ENCODE measurements at regions not wholly inside any gene's neighbourhood (a gene's known extent, or its start where the extent isn't known, plus 50 kb on each side); places are given as distances from the start of the nearest gene placed in this dataset.
"Not testable (repeated sequence)": the region's sequence is repeated elsewhere in the genome, so short reads cannot be mapped to it uniquely, and the experiment has no call there.

DNA sequence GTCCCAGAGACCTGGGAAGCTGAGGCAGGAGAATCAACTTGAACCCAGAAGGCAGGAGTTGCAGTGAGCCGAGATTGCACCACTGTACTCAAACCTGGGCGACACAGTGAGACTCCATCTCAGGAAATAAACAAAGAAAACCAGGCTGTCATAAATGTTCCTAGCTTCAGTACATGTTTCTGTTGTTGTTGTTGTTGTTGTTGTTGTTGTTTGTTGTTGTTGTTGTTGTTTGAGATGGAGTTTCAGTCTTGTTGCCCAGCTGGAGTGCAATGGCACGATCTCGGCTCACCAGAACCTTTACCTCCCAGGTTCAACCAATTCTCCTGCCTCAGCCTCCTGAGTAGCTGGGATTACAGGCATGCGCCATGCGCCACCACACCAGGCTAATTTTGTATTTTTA, 452.5 kb downstream of the HS3ST3B1 start:
- DNase-seq, result no peak

DNA sequence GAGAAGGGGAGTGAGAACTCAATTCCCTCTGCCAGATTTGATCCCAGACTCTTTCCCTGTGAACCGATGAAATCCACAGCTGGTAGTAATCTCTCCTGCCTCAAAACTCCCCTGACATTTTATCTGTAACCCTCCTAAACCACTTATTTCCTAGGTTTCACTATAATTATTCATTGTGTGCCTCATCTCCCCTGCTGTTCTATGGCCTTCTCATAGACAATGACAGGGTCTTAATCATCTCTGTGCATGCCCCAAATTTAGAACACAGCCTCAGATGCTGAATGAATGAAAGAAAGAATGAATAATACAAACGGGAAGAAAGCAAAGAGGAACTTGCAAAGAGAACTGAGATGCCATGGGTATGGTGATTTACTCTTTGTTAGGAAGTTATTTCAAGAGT, 451.1 kb downstream of the HS3ST3B1 start:
- DNase-seq, result no peak

DNA sequence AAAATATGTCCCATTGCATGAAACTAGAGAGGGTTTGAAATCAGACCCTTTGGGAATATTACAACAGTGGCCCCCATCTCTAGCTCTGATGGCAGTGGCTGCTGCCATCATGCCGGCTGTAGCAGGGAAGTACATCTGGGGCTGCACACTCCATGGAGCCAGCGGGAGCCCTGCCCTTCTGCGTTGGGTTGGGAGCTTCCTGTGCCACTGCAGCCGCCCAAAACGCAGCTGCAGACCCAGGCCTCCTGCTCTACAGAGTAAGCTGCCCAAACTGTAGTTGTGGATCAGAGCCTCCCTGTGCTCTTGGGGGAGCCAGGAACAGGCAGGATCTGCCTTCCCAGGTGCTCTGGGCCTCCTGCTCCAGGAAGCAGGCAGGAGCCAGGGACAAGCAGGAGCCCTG, 450.0 kb downstream of the HS3ST3B1 start:
- DNase-seq, result no peak

DNA sequence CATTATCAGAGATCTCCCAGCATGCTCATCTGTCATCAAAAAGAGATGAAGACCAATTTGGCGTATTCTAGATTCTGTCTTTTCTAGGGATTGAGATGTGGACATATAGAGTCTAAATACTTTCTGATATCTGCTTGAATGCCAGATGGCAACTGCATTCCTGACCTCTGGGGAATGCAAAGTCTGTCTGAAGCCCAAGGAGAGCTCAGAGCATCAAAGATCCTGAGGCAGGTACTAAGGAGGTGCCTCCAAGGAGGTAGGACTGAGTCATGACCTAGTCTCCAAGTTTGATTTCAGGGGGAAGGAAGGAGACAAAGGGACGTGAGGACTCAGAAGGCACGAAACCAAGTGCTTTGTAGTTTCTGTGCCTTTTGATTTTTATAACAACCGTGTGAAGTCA, 448.4 kb downstream of the HS3ST3B1 start:
- no peak for DNase-seq

DNA sequence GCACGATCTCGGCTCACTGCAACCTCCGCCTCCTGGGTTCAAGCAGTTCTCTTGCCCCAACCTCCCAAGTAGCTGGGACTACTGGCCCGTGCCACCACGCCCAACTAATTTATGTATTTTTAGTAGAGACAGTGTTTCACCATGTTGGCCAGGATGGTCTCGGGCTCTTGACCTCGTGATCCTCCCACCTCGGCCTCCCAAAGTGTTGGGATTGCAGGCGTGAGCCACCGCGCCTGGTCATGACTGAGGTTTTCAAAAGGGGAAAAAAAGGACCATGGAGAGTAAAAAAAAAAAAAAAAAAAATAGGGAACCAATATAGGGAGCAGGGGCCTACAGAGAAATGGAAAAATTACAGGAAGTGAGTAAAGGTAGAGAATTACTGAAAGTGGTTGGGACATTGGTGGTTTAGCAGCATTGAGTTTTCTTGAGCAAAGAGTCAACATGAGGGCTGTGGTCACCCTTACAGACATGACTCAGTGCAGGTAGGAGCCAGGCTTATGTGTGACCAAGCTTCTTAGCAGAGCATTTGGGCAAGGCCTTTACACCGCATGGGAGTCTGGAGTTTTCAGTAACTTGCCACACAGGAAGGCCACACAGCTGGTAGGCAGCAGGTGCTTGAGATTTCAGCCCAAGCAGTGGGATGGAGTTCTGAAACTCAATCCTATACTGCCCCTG, 447.3 kb downstream of the HS3ST3B1 start:
- no peak for DNase-seq

DNA sequence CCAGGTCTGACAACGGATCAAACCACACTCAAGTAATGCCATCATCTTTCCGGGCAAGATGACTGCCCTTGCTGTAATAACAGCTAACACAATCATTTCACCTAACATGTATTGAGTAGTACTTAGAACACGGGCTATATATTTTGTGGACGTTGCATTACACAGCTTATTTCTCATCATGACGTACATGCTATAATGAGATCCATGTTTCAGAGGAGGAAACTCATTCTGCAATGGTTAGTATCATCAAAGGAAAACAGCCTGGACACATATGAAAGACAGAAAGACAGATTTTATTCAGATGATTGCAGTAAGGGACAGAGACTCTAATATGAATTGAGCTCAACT, 446.7 kb downstream of the HS3ST3B1 start:
- DNase-seq, result no peak

DNA sequence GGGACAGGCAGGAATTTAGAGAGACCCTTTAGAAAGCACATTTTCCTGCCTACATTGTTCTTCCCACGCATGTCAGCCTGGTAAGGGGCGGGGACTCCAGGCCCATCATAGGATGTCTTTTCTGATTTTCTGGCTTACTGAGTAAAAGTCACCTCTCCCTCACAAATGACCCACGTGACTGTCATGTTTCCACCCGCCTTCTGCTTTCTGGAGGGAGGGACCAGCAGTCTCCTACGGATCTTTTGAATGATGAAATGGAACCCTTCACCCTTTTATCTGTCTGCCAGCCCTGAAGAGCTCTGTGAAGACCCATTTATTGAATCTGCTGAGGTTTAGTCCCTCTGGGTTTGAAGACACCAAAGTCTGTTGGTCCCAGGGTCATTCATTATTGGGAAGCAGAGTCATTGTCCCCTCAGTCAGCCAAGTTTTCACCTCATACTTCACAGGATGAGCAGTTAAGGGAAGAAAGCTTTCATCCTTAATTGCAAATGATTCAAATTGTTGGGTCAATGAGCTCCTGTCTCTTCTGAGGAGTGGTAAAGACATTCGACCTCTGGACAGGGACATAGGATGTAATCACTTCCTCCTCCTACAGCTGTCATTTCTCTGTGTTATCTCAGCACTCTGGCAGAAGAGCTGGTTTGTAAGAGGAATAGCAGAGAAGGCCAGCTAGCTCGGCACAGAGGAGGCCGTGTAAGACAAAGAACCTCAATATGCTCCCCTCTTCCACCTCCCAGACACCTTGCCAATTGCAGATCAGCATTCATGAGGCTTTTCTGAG, 446.1 kb downstream of the HS3ST3B1 start:
- DNase-seq, result no peak

DNA sequence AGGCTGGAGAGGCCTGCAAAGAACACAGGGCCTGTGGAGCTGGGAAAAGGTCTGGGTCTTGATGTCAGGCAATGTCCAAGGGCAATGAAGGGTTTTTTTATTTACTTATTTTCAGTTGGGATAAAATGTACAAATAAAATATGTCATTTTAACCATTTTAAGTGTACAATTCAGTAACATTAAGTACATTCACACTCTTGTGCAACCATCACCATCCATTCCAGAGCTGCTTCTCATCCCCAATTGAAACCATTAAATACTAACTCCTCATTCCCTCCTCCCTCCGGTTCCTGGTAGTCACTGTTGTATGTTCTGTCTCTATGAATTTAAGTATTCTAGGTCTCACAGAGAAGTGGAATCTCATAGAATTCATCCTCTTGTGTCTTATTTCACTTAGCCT, 444.7 kb downstream of the HS3ST3B1 start:
- DNase-seq, result no peak

DNA sequence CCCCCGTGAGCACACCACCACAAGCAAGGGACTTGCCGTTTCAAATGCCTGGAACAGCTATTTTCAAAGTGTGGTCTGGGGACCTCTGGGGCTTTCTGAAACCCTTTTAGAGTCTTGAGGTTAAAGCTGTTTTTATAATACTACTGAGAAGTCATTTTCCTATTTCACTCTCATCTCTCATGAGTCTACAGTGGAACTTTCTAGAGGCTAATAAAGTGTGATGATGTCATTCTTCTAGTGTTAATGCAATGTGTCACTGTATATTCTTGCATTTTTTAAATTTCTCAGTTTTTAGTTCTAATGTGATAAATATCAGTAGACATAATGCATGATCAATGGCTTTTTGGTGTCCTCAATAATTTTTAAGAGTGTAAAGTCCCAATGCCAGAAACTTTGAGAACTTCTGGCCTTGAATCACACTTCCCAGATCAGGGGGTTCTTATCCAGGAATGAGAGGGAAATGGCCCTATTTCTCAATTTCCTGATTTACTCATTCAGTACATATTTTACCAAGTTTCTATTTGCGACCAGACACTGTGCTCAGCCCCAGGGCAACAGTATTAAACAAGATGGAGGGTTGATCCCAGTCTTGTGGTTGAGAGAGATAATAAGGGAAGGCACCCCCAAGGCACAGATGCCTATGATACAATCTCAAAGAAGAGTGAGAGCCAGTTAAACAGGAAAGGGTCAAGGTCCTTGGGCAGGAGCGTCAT, 444.0 kb downstream of the HS3ST3B1 start:
- DNase-seq, result no peak

DNA sequence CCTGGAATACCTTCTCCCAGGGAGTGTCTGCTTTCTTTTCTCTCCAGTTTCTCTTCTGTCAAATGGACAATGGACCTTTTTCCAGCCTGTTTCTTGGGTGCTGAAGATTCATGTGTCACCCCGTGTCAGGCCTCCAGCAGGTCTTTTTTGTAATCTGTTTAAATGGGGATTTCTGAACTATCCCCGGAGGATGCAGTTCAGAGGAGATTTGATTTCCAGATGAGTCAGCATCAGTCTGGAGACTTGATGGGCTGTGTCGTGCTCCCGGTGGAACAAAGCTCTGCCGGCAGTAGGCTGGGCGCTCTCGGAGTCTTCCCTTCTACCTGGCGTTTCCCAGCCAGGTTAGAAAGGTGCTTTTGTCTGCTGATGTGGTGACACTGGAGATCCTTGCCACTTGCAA, 440.6 kb downstream of the HS3ST3B1 start:
- no peak for DNase-seq

DNA sequence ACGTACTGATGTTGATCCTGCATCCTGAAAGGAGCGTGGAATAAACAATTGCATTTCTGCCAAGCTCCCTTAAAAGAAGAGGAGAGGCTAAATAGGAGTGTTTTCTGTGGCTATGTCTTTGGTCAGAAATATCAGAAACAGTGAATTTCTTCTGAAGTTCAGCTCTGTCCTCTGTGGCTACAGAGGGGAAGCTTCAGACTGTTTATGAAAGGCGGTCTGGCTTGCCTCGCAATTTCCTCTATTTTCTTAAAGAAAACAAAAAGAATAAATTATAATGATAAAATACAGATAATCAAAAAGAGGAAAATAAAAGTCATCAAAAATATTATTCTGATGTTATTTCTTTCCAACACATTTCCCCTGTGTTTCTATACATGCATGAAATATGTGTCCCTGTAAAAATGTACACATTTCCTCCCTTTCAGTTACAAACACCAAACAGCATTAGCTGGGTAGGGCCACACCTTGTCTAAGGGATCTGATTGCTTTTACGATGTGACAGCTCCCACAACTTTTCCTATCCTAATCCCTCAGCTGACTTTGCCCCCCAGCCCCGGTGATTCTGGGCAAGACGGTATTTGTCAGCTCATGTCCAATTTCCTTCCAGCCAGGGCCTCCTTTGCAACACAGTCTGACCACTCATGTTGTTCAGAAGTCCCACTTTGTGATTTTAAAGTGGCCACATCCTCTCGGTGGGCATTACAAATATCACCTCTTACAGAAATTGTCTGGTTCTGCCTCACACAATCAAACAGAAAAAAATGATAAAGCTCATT, 439.0 kb downstream of the HS3ST3B1 start:
- no peak for DNase-seq

DNA sequence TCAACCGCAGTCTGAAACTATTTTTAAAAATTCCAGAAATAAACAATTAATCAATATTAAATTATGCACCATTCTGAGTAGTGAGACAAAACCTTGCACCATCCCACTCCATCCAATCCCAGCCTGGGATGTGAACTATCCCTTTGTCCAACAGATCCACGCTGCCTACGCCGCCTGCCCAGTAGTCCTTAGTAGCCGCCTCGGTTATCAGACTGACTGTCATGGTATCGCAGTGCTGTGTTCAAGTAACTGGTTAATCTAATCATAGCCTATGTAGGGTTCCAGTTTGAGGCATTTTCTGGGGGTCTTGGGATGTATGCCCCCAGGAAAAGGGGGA, 437.7 kb downstream of the HS3ST3B1 start:
- DNase-seq, result no peak

DNA sequence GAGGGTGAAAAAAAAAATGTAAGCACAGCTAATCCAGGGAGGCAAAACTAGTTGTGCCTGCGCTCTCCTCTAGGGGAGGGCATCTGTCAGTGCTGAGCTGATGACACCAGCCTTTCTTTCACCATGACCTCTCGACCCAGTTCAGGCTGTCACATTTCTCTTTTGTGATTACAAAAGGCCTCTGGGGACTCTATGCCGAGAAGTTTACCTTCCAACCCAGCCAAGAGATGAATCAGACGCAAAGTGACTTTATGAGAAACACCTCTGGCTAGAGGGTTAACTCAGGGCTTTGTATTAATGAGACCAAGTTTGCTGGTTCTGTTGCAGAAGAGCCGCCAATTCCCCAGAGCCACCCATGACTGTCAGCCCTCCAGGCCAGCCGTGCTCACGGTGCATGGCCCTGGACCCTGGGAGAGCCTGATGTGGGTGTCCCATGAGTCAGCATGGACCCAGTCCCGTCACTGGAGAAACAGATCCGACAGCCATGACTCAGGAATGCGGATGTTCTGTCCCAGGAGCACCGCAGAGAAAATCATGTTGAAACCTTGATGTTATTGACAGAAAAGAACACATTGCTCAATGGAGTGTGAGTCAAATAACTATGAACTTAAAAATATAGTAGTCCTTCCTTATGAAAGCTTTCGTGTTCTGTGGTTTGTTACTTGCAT, 437.2 kb downstream of the HS3ST3B1 start:
- DNase-seq, result peak in 1 of 2 donors; percentile 68

DNA sequence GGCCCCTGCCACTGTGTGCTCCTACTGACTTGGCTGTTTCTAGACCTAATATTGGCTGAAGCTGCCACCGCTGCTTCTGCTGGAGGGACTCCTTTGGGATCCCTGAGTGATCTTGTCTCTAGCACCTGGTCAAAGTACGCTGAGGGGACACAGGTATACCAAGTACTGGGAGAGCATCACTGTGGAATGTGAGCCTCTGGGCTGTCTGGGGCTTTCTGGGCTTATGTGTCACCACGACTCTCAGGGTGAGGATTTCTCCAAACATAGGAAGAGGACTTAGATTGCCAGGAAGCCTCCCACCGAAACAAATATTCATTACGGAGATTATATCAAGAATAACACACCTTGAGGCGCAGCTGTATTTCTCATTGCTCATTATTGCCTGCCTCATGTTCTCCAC, 435.8 kb downstream of the HS3ST3B1 start:
- no peak for DNase-seq

DNA sequence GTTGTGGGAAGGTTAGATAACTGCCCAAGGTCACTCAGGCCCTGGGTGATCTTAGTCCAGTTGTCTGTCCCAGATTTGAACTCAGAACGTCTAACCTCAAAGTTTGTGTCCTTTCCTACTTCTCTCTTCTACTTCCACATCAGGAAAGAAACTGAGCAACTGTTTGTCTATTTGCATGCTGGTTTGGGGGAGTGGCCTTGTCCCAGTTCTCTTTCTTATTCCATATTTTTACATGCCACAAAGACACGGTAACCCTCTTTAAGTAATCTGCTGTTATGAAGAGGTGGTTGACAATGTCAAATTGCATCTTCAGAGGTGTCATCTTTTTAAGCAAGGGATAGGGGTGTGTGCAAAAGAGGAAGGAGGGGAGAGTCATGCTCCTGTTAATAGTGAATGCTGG, 432.5 kb downstream of the HS3ST3B1 start:
- no peak for DNase-seq

DNA sequence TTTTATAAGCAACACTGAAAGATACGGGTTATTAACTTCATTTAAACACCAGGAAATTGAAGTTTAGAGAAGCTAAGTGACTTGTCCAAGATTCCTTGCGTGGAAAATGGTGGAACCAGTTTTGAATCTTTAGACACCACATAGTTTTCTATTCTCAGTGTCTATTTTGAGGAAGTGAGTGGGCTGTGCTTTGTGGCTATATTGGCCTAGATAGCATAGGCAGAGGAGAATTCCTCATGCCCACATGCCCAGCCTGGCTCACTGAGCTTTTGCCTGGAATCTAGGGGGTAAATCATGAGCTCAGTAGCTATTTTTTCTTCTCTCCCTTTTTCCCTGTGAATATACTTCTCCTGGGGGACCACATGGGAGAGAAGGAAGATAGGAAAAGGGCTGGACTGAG, 431.3 kb downstream of the HS3ST3B1 start:
- DNase-seq, result no peak

DNA sequence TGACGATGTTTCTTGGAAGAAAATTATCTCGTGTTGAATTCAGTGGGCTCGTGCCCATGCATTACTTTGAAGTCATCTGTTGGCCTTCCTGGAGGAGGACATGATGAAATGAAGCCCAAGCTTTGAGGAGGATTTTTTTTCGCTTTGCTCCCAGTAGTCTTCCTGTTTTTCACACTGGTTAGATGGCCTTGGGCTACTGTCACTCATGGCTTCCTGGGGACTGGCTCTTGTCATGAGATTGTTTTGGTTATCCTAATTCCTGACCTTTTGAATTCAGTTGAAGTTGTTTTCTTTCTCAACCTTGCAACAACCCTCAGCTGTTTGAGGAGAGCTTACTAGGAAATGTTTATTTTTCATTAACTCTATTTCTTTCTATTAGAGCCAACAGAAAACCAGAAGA, 430.7 kb downstream of the HS3ST3B1 start:
- DNase-seq, result no peak

DNA sequence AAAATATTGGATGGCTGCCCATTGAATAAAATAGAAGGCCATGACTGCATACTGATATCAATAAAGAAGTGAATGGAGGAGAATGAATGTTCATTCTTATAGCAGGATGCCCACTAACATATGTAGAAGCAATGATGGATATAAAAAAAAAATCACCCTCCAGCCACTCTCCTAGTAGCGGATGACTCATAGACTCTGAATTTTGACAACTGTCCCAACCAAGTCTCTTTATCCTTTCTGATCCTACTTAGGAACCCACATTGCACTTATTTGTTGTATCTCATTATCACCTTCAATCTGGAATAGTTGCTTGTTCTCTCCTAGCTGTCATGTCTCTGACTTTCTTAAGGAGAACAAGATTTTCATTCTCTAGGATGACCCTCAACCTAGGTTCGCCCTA, 429.9 kb downstream of the HS3ST3B1 start:
- DNase-seq, result no peak

DNA sequence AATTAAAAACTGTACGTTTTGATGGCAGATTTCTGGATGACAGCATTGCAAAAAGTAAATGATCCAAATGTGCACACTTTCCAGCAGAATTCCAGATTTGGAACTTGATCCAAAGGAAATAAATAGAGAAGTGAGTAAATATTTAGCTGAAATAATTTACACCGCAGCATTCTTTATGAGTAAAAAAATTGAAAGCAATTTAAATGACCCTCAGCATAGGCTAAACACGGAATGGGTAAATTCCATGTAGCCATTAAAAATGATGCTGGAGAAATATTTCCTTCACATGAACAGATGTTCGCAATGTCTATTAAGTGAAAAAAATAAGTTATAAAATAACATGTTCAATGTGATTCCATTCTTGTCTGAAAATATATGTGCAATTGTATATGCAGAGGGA, 424.8 kb downstream of the HS3ST3B1 start:
- no peak for DNase-seq

DNA sequence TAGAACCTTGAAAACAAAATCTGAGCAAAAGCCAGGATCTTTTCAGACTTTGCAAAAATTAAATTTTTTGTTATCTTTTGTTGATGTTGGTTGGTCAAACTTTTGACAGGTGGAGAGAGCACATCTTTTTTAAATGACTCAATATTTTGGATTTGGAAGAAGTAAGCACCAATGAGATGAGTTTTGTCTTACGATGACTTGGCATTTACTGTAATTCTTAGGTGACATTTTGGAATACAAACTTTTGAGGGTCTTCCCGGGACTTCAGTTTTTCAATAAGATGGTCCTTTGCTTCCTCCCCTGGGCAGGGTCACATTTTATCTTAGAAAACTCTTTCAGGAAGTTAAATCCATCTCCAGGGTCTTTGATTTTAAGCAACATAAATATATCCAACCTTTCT, 423.9 kb downstream of the HS3ST3B1 start:
- no peak for DNase-seq

DNA sequence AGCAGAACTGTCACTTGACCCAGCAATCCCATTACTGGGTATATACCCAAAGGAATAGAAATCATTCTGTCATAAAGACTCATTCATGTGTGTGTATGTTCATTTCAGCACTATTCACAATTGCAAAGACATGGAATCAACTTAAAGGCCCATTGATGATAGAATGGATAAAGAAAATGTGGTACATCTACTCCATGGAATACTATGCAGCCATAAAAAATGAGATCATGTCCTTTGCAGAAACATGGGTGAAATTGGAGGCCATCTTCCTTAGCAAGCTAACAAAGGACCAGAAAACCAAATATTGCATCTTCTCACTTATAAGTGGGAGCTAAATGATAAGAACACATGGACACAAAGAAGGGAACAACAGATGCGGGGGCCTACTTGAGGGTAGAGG, 422.5 kb downstream of the HS3ST3B1 start:
- not testable (repeated sequence) for DNase-seq

DNA sequence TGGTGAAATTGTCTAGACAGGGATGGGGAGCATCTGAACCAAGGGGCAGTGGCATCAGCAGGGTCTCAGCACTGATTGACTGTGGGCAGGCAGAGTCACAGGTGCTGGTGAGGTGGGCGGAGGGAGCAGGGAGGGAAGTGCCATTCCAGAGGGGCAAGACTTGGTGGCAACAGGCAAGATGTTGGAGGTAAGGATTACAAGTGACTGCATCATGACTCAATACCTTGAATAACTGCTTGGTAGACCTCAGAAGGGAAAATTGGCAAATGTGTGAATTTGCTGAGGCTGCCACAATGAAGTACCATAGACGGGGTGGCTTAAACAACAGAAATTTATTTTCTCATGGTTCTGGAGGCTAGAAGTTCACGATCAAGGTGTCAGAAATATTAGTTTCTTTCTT, 419.1 kb downstream of the HS3ST3B1 start:
- no peak for DNase-seq

DNA sequence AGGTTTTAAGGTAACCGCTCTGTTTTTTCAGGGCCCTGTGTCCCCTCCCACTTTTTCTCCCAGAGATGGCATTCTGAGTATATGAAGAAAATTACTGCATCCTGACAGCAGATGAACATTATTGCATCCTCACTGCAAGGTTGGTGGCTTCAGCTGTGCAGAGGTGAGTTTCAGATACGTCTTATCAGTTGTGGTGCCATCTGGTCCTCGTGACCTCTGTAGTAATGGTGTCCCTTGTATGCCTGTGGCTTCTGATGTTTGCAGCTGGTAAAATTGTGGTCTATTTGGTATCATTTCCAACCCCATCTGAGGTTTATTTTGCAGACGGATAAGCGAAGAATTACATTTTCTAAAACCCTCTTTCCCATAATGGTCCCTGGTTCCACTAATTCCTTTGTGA, 417.0 kb downstream of the HS3ST3B1 start:
- no peak for DNase-seq
